ENCODE measurements at regions not wholly inside any gene's neighbourhood (a gene's known extent, or its start where the extent isn't known, plus 50 kb on each side); places are given as distances from the start of the nearest gene placed in this dataset.

DNA sequence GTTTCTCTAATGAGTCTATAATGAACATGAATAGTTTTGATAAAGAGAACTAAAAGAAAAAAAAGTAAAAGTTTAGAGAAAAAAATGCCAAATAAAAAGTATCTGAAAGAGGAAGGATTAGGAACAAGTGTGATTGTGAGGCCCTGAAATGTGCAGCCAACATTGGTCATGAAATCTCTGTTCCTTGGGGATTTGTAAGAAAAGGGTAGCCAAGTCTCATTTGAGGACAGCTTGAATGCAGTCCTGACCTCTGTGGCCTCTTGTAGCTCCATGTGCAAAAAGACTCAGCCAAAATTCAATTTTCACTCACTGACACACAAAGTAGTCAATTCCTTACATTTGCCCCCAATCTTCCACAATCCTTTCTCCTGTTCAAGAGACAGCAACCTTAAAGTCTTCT, 167.9 kb downstream of the KLF12 start:
- TF ChIP-seq, protein P1, sequence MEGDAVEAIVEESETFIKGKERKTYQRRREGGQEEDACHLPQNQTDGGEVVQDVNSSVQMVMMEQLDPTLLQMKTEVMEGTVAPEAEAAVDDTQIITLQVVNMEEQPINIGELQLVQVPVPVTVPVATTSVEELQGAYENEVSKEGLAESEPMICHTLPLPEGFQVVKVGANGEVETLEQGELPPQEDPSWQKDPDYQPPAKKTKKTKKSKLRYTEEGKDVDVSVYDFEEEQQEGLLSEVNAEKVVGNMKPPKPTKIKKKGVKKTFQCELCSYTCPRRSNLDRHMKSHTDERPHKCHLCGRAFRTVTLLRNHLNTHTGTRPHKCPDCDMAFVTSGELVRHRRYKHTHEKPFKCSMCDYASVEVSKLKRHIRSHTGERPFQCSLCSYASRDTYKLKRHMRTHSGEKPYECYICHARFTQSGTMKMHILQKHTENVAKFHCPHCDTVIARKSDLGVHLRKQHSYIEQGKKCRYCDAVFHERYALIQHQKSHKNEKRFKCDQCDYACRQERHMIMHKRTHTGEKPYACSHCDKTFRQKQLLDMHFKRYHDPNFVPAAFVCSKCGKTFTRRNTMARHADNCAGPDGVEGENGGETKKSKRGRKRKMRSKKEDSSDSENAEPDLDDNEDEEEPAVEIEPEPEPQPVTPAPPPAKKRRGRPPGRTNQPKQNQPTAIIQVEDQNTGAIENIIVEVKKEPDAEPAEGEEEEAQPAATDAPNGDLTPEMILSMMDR (IDR thresholded peaks at IDR 0.05; ENCODE audit: low read length), result no peak
- no peak for TF ChIP-seq EZH2 (IDR thresholded peaks at IDR 0.05; ENCODE audit: borderline replicate concordance, low read length)
